Neural cell (in vitro differentiated cells): ENCODE measurements at regions not wholly inside any gene's neighbourhood (a gene's known extent, or its start where the extent isn't known, plus 50 kb on each side); places are given as distances from the start of the nearest gene placed in this dataset.

ENCODE experiments used
- H2AFZ ChIP-seq: fragments of 200-600, 300-800 bp; sonication (generic), shearing (Covaris generic); 2 replicates; pipeline ENCODE4 v1.6.0; 2014; ENCODE audit warnings: low read depth, mild to moderate bottlenecking, antibody characterized with exemption, low read length, moderate library complexity
- H3F3A ChIP-seq: fragments of 200-600 bp; shearing (Covaris generic); 2 replicates; pipeline ENCODE4 v1.6.1; 2016; ENCODE audit warnings: mild to moderate bottlenecking, moderate library complexity, mixed read lengths, antibody characterized with exemption, low read length; ENCODE audit not compliant: insufficient read depth, poor library complexity, severe bottlenecking
- H3K27ac ChIP-seq: fragments of 200-600, 300-800 bp; sonication (generic), shearing (Covaris generic); 2 replicates; pipeline ENCODE4 v1.5.1; 2014; ENCODE audit warnings: mild to moderate bottlenecking, low read length, moderate library complexity
- H3K27me3 ChIP-seq: fragments of 300-800, 200-600 bp; sonication (generic), shearing (Covaris generic); 2 replicates; pipeline ENCODE4 v1.6.0; 2014; ENCODE audit warnings: mild to moderate bottlenecking, low read depth, low read length, moderate library complexity; ENCODE audit not compliant: insufficient read depth
- H3K36me3 ChIP-seq: fragments of 300-800, 200-600 bp; sonication (generic), shearing (Covaris generic); 2 replicates; pipeline ENCODE4 v1.5.1; 2014; ENCODE audit warnings: mild to moderate bottlenecking, antibody characterized with exemption, low read length, moderate library complexity; ENCODE audit not compliant: insufficient read depth
- H3K4me2 ChIP-seq: fragments of 300-800, 200-600 bp; sonication (generic), shearing (Covaris generic); 2 replicates; pipeline ENCODE4 v1.6.0; 2014; ENCODE audit warnings: mild to moderate bottlenecking, low read length
- H3K4me3 ChIP-seq: fragments of 300-800, 200-600 bp; sonication (generic), shearing (Covaris generic); 2 replicates; pipeline ENCODE4 v1.5.1; 2014; ENCODE audit warnings: mild to moderate bottlenecking, low read length, moderate library complexity
- H3K79me2 ChIP-seq: fragments of 200-600 bp; shearing (Covaris generic); replicated peaks from 2 replicates; pipeline ENCODE4 v1.6.0; 2014; ENCODE audit warnings: mild to moderate bottlenecking, low read length, moderate library complexity; ENCODE audit not compliant: insufficient read depth
- H3K9ac ChIP-seq: fragments of 300-800, 200-600 bp; sonication (generic), shearing (Covaris generic); 2 replicates; pipeline ENCODE4 v1.6.1; 2016; ENCODE audit warnings: mild to moderate bottlenecking, low read length, mixed read lengths
- H3K9me2 ChIP-seq: fragments of 200-600 bp; shearing (Covaris generic); 2 replicates; pipeline ENCODE4 v1.6.1; 2016; ENCODE audit warnings: mild to moderate bottlenecking, low read length, mixed read lengths; ENCODE audit not compliant: insufficient read depth
- H3K9me3 ChIP-seq: fragments of 200-600, 300-800 bp; sonication (generic), shearing (Covaris generic); 2 replicates; pipeline ENCODE4 v1.6.1; 2016; ENCODE audit warnings: mild to moderate bottlenecking, mixed run types, low read length, moderate library complexity, mixed read lengths
- H4K20me1 ChIP-seq: fragments of 200-600 bp; shearing (Covaris generic); 2 replicates; pipeline ENCODE4 v1.6.1; 2016; ENCODE audit warnings: mild to moderate bottlenecking, mixed run types; ENCODE audit not compliant: insufficient read depth
- EP300 ChIP-seq: fragments of 450-650 bp; conservative IDR thresholded peaks from 2 replicates; pipeline ENCODE4 v1.6.1; 2014; ENCODE audit warnings: antibody characterized with exemption, mild to moderate bottlenecking, moderate library complexity; ENCODE audit not compliant: poor library complexity, severe bottlenecking
- EZH2 ChIP-seq: fragments of 200-600, 300-800 bp; shearing (Covaris generic), sonication (generic); IDR thresholded peaks from 2 replicates; pipeline ENCODE4 v1.6.1; 2014; ENCODE audit warnings: antibody characterized with exemption, low read length, borderline replicate concordance, mild to moderate bottlenecking; ENCODE audit not compliant: insufficient read depth, poor library complexity, severe bottlenecking
- MXI1 ChIP-seq: fragments of 450-650 bp; conservative IDR thresholded peaks from 2 replicates; pipeline ENCODE4 v1.6.1; 2014; ENCODE audit warnings: antibody characterized with exemption, mild to moderate bottlenecking; ENCODE audit not compliant: poor library complexity, severe bottlenecking
- POLR2AphosphoS5 ChIP-seq: IDR thresholded peaks from 2 replicates; pipeline ENCODE4 v1.6.1; 2012
- RAD21 ChIP-seq: fragments of 450-650 bp; conservative IDR thresholded peaks from 2 replicates; pipeline ENCODE4 v1.6.1; 2014; ENCODE audit warnings: antibody characterized with exemption, mild to moderate bottlenecking, moderate library complexity
- SMC3 ChIP-seq: fragments of 450-650 bp; conservative IDR thresholded peaks from 2 replicates; pipeline ENCODE4 v1.6.1; 2014; ENCODE audit warnings: antibody characterized with exemption, mild to moderate bottlenecking, moderate library complexity; ENCODE audit not compliant: poor library complexity
- TAF1 ChIP-seq: IDR thresholded peaks from 2 replicates; pipeline ENCODE4 v1.6.1; 2012; ENCODE audit warnings: low read depth
- TF ChIP-seq, protein P1 (sequence below): IDR thresholded peaks from 2 replicates; pipeline ENCODE4 v1.6.1; 2012; ENCODE audit warnings: borderline replicate concordance
- TF ChIP-seq, protein P2 (sequence below): fragments of 450-650 bp; IDR thresholded peaks from 2 replicates; pipeline ENCODE4 v1.5.1; 2014; ENCODE audit warnings: antibody characterized with exemption, mild to moderate bottlenecking, moderate library complexity; ENCODE audit not compliant: poor library complexity, severe bottlenecking

DNA sequence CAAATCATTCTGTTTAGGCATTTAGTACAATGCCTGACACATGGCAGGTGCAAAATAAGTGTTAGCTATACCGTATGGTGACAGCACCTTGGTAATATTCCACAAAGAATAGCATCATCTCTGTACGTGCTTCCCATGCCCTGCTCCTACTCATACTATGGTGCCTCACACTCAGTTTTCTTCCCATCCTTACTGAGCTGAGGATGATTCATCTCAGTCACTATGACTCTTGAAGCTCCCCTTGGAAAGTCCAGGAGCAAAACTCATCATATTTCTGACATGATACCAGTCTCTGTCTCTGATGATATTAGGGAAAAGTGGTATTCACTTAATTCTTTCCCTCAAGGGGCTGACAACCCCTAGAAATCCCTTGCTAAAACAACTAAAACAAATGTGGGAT lies 423.3 kb downstream of the EFNA5 start:
- H3F3A ChIP-seq = no peaks in the 10 kb centered on the region
- H3K27me3 ChIP-seq = no peaks in the 10 kb centered on the region
- no peak for TF ChIP-seq MXI1
- no peak for TF ChIP-seq SMC3
- no peak for TF ChIP-seq POLR2AphosphoS5
- no peak for TF ChIP-seq EP300
- TF ChIP-seq, protein P1, sequence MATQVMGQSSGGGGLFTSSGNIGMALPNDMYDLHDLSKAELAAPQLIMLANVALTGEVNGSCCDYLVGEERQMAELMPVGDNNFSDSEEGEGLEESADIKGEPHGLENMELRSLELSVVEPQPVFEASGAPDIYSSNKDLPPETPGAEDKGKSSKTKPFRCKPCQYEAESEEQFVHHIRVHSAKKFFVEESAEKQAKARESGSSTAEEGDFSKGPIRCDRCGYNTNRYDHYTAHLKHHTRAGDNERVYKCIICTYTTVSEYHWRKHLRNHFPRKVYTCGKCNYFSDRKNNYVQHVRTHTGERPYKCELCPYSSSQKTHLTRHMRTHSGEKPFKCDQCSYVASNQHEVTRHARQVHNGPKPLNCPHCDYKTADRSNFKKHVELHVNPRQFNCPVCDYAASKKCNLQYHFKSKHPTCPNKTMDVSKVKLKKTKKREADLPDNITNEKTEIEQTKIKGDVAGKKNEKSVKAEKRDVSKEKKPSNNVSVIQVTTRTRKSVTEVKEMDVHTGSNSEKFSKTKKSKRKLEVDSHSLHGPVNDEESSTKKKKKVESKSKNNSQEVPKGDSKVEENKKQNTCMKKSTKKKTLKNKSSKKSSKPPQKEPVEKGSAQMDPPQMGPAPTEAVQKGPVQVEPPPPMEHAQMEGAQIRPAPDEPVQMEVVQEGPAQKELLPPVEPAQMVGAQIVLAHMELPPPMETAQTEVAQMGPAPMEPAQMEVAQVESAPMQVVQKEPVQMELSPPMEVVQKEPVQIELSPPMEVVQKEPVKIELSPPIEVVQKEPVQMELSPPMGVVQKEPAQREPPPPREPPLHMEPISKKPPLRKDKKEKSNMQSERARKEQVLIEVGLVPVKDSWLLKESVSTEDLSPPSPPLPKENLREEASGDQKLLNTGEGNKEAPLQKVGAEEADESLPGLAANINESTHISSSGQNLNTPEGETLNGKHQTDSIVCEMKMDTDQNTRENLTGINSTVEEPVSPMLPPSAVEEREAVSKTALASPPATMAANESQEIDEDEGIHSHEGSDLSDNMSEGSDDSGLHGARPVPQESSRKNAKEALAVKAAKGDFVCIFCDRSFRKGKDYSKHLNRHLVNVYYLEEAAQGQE = no peak
- H3K9me2 ChIP-seq = no peaks in the 10 kb centered on the region
- H3K4me3 ChIP-seq = no peak overlapping the region
- no peak overlapping the region for H3K9ac ChIP-seq
- H3K4me2 ChIP-seq = no peak overlapping the region
- no peak overlapping the region for H3K27ac ChIP-seq
- no peaks in the 10 kb centered on the region for H4K20me1 ChIP-seq
- H3K79me2 ChIP-seq = no peaks in the 10 kb centered on the region
- no peaks in the 10 kb centered on the region for H3K9me3 ChIP-seq
- no peak overlapping the region for H2AFZ ChIP-seq
- no peaks in the 10 kb centered on the region for H3K36me3 ChIP-seq

DNA sequence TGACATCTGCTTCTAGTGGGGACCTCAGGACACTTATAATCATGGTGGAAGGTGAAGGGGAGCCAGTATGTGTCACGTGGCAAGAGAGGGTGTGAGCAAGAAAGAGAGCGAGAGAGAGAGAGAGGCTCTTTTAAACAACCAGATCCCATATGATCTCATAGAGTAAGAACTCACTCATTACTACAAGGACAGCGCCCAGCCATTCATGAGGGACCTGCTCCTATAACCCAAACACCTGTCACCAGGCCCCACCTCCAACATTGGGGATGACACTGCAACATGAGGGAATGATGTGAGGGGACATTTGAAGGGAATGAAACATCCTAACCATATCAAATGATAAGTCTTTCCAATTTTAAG lies 427.5 kb downstream of the EFNA5 start:
- Histone ChIP-seq H4K20me1 (no peaks in the 10 kb centered on the region), H3K27me3 (no peaks in the 10 kb centered on the region), H3K9ac (no peak overlapping the region), H3F3A (no peaks in the 10 kb centered on the region), H3K9me3 (no peaks in the 10 kb centered on the region), H3K79me2 (no peaks in the 10 kb centered on the region), H3K4me3 (no peak overlapping the region), H2AFZ (no peak overlapping the region), H3K4me2 (no peak overlapping the region), H3K27ac (no peak overlapping the region), H3K36me3 (no peaks in the 10 kb centered on the region), H3K9me2 (no peaks in the 10 kb centered on the region)
- TF ChIP-seq TAF1 (no peak), MXI1 (no peak), EP300 (no peak), RAD21 (no peak), SMC3 (no peak), EZH2 (no peak), POLR2AphosphoS5 (no peak)
- TF ChIP-seq, protein P1 = no peak
- TF ChIP-seq, protein P2, sequence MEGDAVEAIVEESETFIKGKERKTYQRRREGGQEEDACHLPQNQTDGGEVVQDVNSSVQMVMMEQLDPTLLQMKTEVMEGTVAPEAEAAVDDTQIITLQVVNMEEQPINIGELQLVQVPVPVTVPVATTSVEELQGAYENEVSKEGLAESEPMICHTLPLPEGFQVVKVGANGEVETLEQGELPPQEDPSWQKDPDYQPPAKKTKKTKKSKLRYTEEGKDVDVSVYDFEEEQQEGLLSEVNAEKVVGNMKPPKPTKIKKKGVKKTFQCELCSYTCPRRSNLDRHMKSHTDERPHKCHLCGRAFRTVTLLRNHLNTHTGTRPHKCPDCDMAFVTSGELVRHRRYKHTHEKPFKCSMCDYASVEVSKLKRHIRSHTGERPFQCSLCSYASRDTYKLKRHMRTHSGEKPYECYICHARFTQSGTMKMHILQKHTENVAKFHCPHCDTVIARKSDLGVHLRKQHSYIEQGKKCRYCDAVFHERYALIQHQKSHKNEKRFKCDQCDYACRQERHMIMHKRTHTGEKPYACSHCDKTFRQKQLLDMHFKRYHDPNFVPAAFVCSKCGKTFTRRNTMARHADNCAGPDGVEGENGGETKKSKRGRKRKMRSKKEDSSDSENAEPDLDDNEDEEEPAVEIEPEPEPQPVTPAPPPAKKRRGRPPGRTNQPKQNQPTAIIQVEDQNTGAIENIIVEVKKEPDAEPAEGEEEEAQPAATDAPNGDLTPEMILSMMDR = no peak
